HepG2 (cell line): ENCODE measurements at regions not wholly inside any gene's neighbourhood (a gene's known extent, or its start where the extent isn't known, plus 50 kb on each side); places are given as distances from the start of the nearest gene placed in this dataset.

Source experiments
- ATAC-seq: fragments of 200-7000 bp; cut with Tn5 transposase; 3 replicates; pipeline ENCODE4 v1.9.1; 2020; ENCODE audit warnings: mild to moderate bottlenecking, moderate library complexity
- BruUV-seq: library from RNA; stranded (reverse); fragments of 400-500 nt; replicated peaks from 2 replicates; lab custom pipeline; 2021; lab: Mats Ljungman, UMichigan
- CTCF ChIA-PET: fragments of 300-600 bp; formaldehyde crosslinking; extraction: SDS; loops from one replicate; lab custom pipeline; 2021; ENCODE audit warnings: low total read pairs, inconsistent platforms, low intra/inter-chr PET ratio; lab: Yijun Ruan, JAX
- POLR2A ChIA-PET: fragments of 350-600 bp; sonication (Branson Sonifier 250); formaldehyde crosslinking; loops from one replicate; lab custom pipeline; 2020; ENCODE audit warnings: antibody characterized with exemption, inconsistent platforms; lab: Yijun Ruan, JAX
- DNase-seq: peaks from one replicate; pipeline ENCODE4 v3.0.0-alpha.2; 2015; ENCODE audit warnings: low spot score
- FAIRE-seq: peaks from 3 replicates; lab custom pipeline; 2011; peaks lifted over from hg19 to GRCh38; lab: Jason Lieb, UNC
- H2AFZ ChIP-seq: one replicate; pipeline ENCODE4 v1.6.1; 2011; ENCODE audit warnings: low read length, inconsistent platforms
- H3K27ac ChIP-seq: fragments of 300-600 bp; 3 replicates; pipeline ENCODE4 v1.8.0; 2011; ENCODE audit warnings: mixed run types, mild to moderate bottlenecking, mixed read lengths, low read length, inconsistent platforms; ENCODE audit not compliant: insufficient read depth; ENCODE audit errors: extremely low read length
- H3K27me3 ChIP-seq, 2 experiments: fragments of 200-600 bp in 1 of 2; 2 replicates in 1 of 2; 3 replicates in 1 of 2; pipeline versions ENCODE4 v1.6.0 to v1.8.0; 2011; ENCODE audit warnings: low read length in 2 of 2, mild to moderate bottlenecking in 2 of 2, moderate library complexity in 2 of 2, inconsistent platforms in 1 of 2; ENCODE audit not compliant: insufficient read depth in 2 of 2, control insufficient read depth in 1 of 2
- H3K36me3 ChIP-seq, 2 experiments: fragments of 200-600 bp in 1 of 2; replicated peaks in 1 of 2; 2 replicates in 1 of 2; 3 replicates in 1 of 2; pipeline versions ENCODE4 v1.5.1 to v1.8.0; 2011; ENCODE audit warnings: low read length in 2 of 2, inconsistent platforms in 1 of 2; ENCODE audit not compliant: insufficient read depth in 2 of 2, control insufficient read depth in 1 of 2
- H3K4me1 ChIP-seq: 2 replicates; pipeline ENCODE4 v1.5.1; 2012; ENCODE audit warnings: low read length, inconsistent platforms; ENCODE audit not compliant: insufficient read depth
- H3K4me2 ChIP-seq: 2 replicates; pipeline ENCODE4 v1.6.0; 2011; ENCODE audit warnings: low read depth, low read length, inconsistent platforms
- H3K4me3 ChIP-seq, 3 experiments: fragments of 200-600 bp in 1 of 3; sonication (generic), shearing (Covaris generic) in 1 of 3; replicated peaks in 1 of 3; 2 replicates each; pipeline ENCODE4 v1.5.1; 2011 to 2016; ENCODE audit warnings: low read length in 3 of 3, inconsistent platforms in 2 of 3, low read depth in 2 of 3, mild to moderate bottlenecking in 2 of 3, control low read depth in 1 of 3, mixed read lengths in 1 of 3; ENCODE audit not compliant: insufficient read depth in 1 of 3
- H3K79me2 ChIP-seq: one replicate; pipeline ENCODE4 v1.6.1; 2011; ENCODE audit warnings: low read length, inconsistent platforms; ENCODE audit not compliant: insufficient read depth
- H3K9ac ChIP-seq: 2 replicates; pipeline ENCODE4 v1.6.0; 2011; ENCODE audit warnings: mild to moderate bottlenecking, low read depth, low read length, inconsistent platforms; ENCODE audit not compliant: insufficient read depth
- H3K9me3 ChIP-seq: 2 replicates; pipeline ENCODE4 v1.5.1; 2012; ENCODE audit warnings: mild to moderate bottlenecking, low read length
- H4K20me1 ChIP-seq: 2 replicates; pipeline ENCODE4 v1.6.0; 2011; ENCODE audit warnings: inconsistent platforms, mild to moderate bottlenecking, low read length, moderate library complexity; ENCODE audit not compliant: insufficient read depth
- EZH2 ChIP-seq: conservative IDR thresholded peaks from 2 replicates; pipeline ENCODE4 v1.6.1; 2012; ENCODE audit warnings: mild to moderate bottlenecking, low read depth, low read length, moderate library complexity
- HNRNPL ChIP-seq: fragments of 200-400 bp; formaldehyde crosslinking; IDR thresholded peaks from 2 replicates; pipeline ENCODE4 v1.6.1; 2017; ENCODE audit warnings: mild to moderate bottlenecking, low read depth, low read length
- HOXA9 ChIP-seq: sonication (generic); formaldehyde crosslinking; IDR thresholded peaks from 2 replicates; pipeline ENCODE4 v1.8.1; 2022; ENCODE audit warnings: missing genetic modification reagents, mild to moderate bottlenecking, moderate library complexity, borderline replicate concordance
- SETDB1 ChIP-seq: sonication (generic); formaldehyde crosslinking; IDR thresholded peaks from 2 replicates; pipeline ENCODE4 v1.5.1; 2020; ENCODE audit warnings: missing genetic modification reagents, mild to moderate bottlenecking, borderline replicate concordance
- SP5 ChIP-seq: IDR thresholded peaks from 2 replicates; pipeline ENCODE4 v1.6.1; 2016; ENCODE audit warnings: low read depth, borderline replicate concordance
- ZNF24 ChIP-seq: fragments of 450-650 bp; IDR thresholded peaks from 2 replicates; pipeline ENCODE4 v1.6.1; 2017; ENCODE audit warnings: antibody characterized with exemption, mild to moderate bottlenecking
- ZNF546 ChIP-seq: sonication (generic); formaldehyde crosslinking; conservative IDR thresholded peaks from 2 replicates; pipeline ENCODE4 v1.8.1; 2023; ENCODE audit warnings: mild to moderate bottlenecking, missing genetic modification reagents
- ZNF558 ChIP-seq: sonication (generic); formaldehyde crosslinking; IDR thresholded peaks from 2 replicates; pipeline ENCODE4 v1.9.0; 2022; ENCODE audit warnings: mild to moderate bottlenecking, missing genetic modification reagents, borderline replicate concordance
- ZNF652 ChIP-seq: IDR thresholded peaks from 2 replicates; pipeline ENCODE4 v1.6.1; 2016; ENCODE audit warnings: low read depth, borderline replicate concordance
- ZNF879 ChIP-seq: sonication (generic); formaldehyde crosslinking; IDR thresholded peaks from 2 replicates; pipeline ENCODE4 v1.8.1; 2023; ENCODE audit warnings: missing genetic modification reagents
- in situ Hi-C: cut with HindIII; loops from 2 replicates; pipeline ENCODE4 v1.10.0; 2017; ENCODE audit warnings: low pct_unique_long_range_greater_than_20kb; ENCODE audit not compliant: extremely low pct_ligation_motif_present
- intact Hi-C: fragments of 100-400 bp; cut with micrococcal nuclease; formaldehyde crosslinking; loops from one replicate; pipeline ENCODE4 v1.10.0; 2022; ENCODE audit not compliant: unreplicated experiment
- TF ChIP-seq, protein P1 (sequence below): sonication (generic); formaldehyde crosslinking; IDR thresholded peaks from 2 replicates; pipeline ENCODE4 v1.4.0; 2020; ENCODE audit warnings: missing genetic modification reagents
- TF ChIP-seq, protein P2 (sequence below): sonication (generic); formaldehyde crosslinking; IDR thresholded peaks from 2 replicates; pipeline ENCODE4 v1.4.0; 2020; ENCODE audit warnings: low read depth, mild to moderate bottlenecking, missing genetic modification reagents
- TF ChIP-seq, protein P3 (sequence below): sonication (generic); formaldehyde crosslinking; IDR thresholded peaks from 2 replicates; pipeline ENCODE4 v1.5.0; 2020; ENCODE audit warnings: missing genetic modification reagents, mild to moderate bottlenecking, borderline replicate concordance
- TF ChIP-seq, protein P4 (sequence below): sonication (generic); formaldehyde crosslinking; IDR thresholded peaks from 2 replicates; pipeline ENCODE4 v1.5.0; 2020; ENCODE audit warnings: mild to moderate bottlenecking, missing genetic modification reagents, borderline replicate concordance

DNA sequence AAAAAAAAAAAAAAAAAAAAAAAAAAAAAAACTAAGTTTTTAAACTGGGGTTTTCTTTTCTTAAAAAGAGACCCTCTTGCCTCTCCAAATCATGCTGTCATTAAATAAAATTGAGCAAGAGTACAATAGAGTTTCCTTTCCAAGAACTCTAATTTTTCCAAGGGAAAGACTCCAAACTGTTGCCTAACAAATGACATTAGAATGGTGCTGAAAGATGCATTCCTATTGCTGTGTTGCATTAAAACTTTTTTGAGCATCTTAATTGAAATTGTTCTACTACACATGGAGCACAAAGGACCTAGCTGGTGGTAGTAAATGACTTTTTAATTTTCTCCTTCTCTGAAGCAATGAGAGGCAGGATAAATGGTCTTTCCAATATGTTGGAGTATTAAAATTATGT is 469.1 kb upstream of the ARHGEF26 start:
- no peak overlapping the region for H3K4me2 ChIP-seq
- CTCF ChIA-PET = no interaction called here
- H3K9ac ChIP-seq = no peak overlapping the region
- ATAC-seq (no peak), FAIRE-seq (no peak), DNase-seq (no peak)
- no peak for TF ChIP-seq SP5
- TF ChIP-seq SETDB1 (CRISPR knock-in tag) = no peak
- H3K36me3 ChIP-seq = no peaks in the 10 kb centered on the region
- intact Hi-C loops = no loop called here
- no peak overlapping the region for H3K27ac ChIP-seq
- no peaks in the 10 kb centered on the region for H3K9me3 ChIP-seq
- no peak overlapping the region for H3K4me3 ChIP-seq
- H3K4me1 ChIP-seq = no peaks in the 10 kb centered on the region
- H3K27me3 ChIP-seq = no peaks in the 10 kb centered on the region
- no TSS peak for BruUV-seq
- H2AFZ ChIP-seq = no peak overlapping the region
- H4K20me1 ChIP-seq = no peaks in the 10 kb centered on the region
- H3K79me2 ChIP-seq = no peaks in the 10 kb centered on the region
- POLR2A ChIA-PET = no interaction called here
- in situ Hi-C loops = no loop called here

DNA sequence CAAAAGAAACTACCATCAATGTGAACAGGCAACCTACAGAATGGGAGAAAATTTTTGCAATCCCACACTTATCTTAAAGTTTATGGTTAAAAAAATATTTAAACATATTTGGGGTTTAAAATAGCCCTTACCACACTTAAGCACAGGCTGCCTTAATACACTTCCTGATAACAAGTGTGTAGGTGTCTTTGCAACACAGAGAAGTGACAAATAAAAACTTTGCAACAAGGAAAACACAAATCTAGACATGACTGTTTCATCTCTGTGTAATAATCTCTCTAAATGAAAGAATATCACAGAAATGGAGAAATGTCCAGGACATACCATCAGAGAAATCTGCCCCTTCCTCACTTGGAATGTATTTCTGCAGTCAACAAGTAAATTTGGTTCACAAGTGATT is 464.1 kb upstream of the ARHGEF26 start:
- no peaks in the 10 kb centered on the region for H3K4me1 ChIP-seq
- CTCF ChIA-PET = no interaction called here
- no peak overlapping the region for H3K4me3 ChIP-seq
- no peaks in the 10 kb centered on the region for H3K27me3 ChIP-seq
- DNase-seq = no peak
- no peak overlapping the region for H3K27ac ChIP-seq
- no peak for ATAC-seq
- no TSS peak for BruUV-seq
- H3K9me3 ChIP-seq = no peaks in the 10 kb centered on the region
- H4K20me1 ChIP-seq = no peaks in the 10 kb centered on the region
- no peak for FAIRE-seq
- in situ Hi-C loops = no loop called here
- H2AFZ ChIP-seq = no peak overlapping the region
- H3K4me2 ChIP-seq = no peak overlapping the region
- intact Hi-C loops = no loop called here
- no peaks in the 10 kb centered on the region for H3K36me3 ChIP-seq
- POLR2A ChIA-PET = no interaction called here
- H3K79me2 ChIP-seq = no peaks in the 10 kb centered on the region
- no peak overlapping the region for H3K9ac ChIP-seq
- TF ChIP-seq, protein P1, sequence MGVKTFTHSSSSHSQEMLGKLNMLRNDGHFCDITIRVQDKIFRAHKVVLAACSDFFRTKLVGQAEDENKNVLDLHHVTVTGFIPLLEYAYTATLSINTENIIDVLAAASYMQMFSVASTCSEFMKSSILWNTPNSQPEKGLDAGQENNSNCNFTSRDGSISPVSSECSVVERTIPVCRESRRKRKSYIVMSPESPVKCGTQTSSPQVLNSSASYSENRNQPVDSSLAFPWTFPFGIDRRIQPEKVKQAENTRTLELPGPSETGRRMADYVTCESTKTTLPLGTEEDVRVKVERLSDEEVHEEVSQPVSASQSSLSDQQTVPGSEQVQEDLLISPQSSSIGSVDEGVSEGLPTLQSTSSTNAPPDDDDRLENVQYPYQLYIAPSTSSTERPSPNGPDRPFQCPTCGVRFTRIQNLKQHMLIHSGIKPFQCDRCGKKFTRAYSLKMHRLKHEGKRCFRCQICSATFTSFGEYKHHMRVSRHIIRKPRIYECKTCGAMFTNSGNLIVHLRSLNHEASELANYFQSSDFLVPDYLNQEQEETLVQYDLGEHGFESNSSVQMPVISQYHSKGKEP (CRISPR knock-in tag) = no peak
- TF ChIP-seq ZNF879 (no peak), ZNF652 (no peak), HOXA9 (CRISPR knock-in tag) (no peak), EZH2 (no peak), SP5 (no peak), ZNF558 (CRISPR knock-in tag) (no peak), ZNF546 (CRISPR knock-in tag) (no peak), ZNF24 (no peak), HNRNPL (no peak)
- TF ChIP-seq, protein P2, sequence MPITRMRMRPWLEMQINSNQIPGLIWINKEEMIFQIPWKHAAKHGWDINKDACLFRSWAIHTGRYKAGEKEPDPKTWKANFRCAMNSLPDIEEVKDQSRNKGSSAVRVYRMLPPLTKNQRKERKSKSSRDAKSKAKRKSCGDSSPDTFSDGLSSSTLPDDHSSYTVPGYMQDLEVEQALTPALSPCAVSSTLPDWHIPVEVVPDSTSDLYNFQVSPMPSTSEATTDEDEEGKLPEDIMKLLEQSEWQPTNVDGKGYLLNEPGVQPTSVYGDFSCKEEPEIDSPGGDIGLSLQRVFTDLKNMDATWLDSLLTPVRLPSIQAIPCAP = no peak
- TF ChIP-seq, protein P3, sequence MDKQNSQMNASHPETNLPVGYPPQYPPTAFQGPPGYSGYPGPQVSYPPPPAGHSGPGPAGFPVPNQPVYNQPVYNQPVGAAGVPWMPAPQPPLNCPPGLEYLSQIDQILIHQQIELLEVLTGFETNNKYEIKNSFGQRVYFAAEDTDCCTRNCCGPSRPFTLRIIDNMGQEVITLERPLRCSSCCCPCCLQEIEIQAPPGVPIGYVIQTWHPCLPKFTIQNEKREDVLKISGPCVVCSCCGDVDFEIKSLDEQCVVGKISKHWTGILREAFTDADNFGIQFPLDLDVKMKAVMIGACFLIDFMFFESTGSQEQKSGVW (CRISPR knock-in tag) = no peak
- TF ChIP-seq, protein P4, sequence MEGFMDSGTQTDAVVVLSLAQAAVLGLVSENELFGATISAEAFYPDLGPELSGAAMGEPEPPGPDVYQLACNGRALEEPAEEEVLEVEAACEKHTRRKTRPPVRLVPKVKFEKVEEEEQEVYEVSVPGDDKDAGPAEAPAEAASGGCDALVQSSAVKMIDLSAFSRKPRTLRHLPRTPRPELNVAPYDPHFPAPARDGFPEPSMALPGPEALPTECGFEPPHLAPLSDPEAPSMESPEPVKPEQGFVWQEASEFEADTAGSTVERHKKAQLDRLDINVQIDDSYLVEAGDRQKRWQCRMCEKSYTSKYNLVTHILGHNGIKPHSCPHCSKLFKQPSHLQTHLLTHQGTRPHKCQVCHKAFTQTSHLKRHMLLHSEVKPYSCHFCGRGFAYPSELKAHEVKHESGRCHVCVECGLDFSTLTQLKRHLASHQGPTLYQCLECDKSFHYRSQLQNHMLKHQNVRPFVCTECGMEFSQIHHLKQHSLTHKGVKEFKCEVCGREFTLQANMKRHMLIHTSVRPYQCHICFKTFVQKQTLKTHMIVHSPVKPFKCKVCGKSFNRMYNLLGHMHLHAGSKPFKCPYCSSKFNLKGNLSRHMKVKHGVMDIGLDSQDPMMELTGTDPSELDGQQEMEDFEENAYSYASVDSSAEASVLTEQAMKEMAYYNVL (CRISPR knock-in tag) = no peak
